ENCODE measurements at regions not wholly inside any gene's neighbourhood (a gene's known extent, or its start where the extent isn't known, plus 50 kb on each side); places are given as distances from the start of the nearest gene placed in this dataset.
"Not testable (repeated sequence)": the region's sequence is repeated elsewhere in the genome, so short reads cannot be mapped to it uniquely, and the experiment has no call there.

GRCh38 chr22:22788460-22789037 is 99.1 kb upstream of the IGLL5 start:
- no peak for DNase-seq (ENCODE audit: low spot score)
- peaks cover 14% of the 10 kb centered on the region for H3K27me3 Mint-ChIP-seq (ENCODE audit: low read depth)

GRCh38 chr22:22789233-22789921 is 98.2 kb upstream of the IGLL5 start:
- peaks cover 8% of the 10 kb centered on the region for H3K27me3 Mint-ChIP-seq (ENCODE audit: low read depth)
- DNase-seq (ENCODE audit: low spot score), result no peak
- no peak overlapping the region for H3K4me3 Mint-ChIP-seq (ENCODE audit: low read depth)
- no peaks in the 10 kb centered on the region for H3K9me3 Mint-ChIP-seq
- H3K36me3 Mint-ChIP-seq (ENCODE audit: low read depth), result no peaks in the 10 kb centered on the region
- intact Hi-C loops (cut with micrococcal nuclease), result loop anchor here (5.0 kb wide), 2 partner anchors 93 to 168 kb away; no protein-coding TSS in a partner anchor
- no peak overlapping the region for H3K27ac Mint-ChIP-seq
- peaks cover 6% of the 10 kb centered on the region for H3K4me1 Mint-ChIP-seq (ENCODE audit: low read depth)

More at GRCh38 chr22:22788460-22789037, 99.1 kb upstream of the IGLL5 start:
- intact Hi-C loops (cut with micrococcal nuclease), result loop anchor here (5.0 kb wide), 2 partner anchors 94 to 169 kb away; no protein-coding TSS in a partner anchor
- no peak overlapping the region for H3K4me3 Mint-ChIP-seq (ENCODE audit: low read depth)
- H3K4me1 Mint-ChIP-seq (ENCODE audit: low read depth), result peaks cover 6% of the 10 kb centered on the region
- H3K27ac Mint-ChIP-seq, result no peak overlapping the region
- no peaks in the 10 kb centered on the region for H3K36me3 Mint-ChIP-seq (ENCODE audit: low read depth)
- H3K9me3 Mint-ChIP-seq, result no peaks in the 10 kb centered on the region

GRCh38 chr22:22789922-22790845 is 97.4 kb upstream of the IGLL5 start:
- intact Hi-C loops (cut with micrococcal nuclease), result loop anchor here (5.0 kb wide), 2 partner anchors 92 to 167 kb away; no protein-coding TSS in a partner anchor
- H3K9me3 Mint-ChIP-seq, result no peaks in the 10 kb centered on the region
- H3K27ac Mint-ChIP-seq, result no peak overlapping the region
- peaks cover 6% of the 10 kb centered on the region for H3K4me1 Mint-ChIP-seq (ENCODE audit: low read depth)
- no peak for DNase-seq (ENCODE audit: low spot score)
- H3K36me3 Mint-ChIP-seq (ENCODE audit: low read depth), result no peaks in the 10 kb centered on the region
- no peak overlapping the region for H3K4me3 Mint-ChIP-seq (ENCODE audit: low read depth)
- H3K27me3 Mint-ChIP-seq (ENCODE audit: low read depth), result peaks cover under 1% of the 10 kb centered on the region

GRCh38 chr22:22791438-22792181 is 96.0 kb upstream of the IGLL5 start:
- intact Hi-C loops (cut with micrococcal nuclease), result no loop called here
- no peaks in the 10 kb centered on the region for H3K9me3 Mint-ChIP-seq
- H3K36me3 Mint-ChIP-seq (ENCODE audit: low read depth), result no peaks in the 10 kb centered on the region
- no peaks in the 10 kb centered on the region for H3K27me3 Mint-ChIP-seq (ENCODE audit: low read depth)
- no peak overlapping the region for H3K4me3 Mint-ChIP-seq (ENCODE audit: low read depth)
- DNase-seq (ENCODE audit: low spot score), result no peak
- H3K27ac Mint-ChIP-seq, result no peak overlapping the region
- H3K4me1 Mint-ChIP-seq (ENCODE audit: low read depth), result peaks cover 6% of the 10 kb centered on the region

- DNase-seq (ENCODE audit: low spot score); H3K9me3 Mint-ChIP-seq; H3K4me1 Mint-ChIP-seq (ENCODE audit: low read depth); H3K27ac Mint-ChIP-seq; H3K4me3 Mint-ChIP-seq (ENCODE audit: low read depth); H3K36me3 Mint-ChIP-seq (ENCODE audit: low read depth); intact Hi-C loops (cut with micrococcal nuclease); H3K27me3 Mint-ChIP-seq (ENCODE audit: low read depth): not testable (repeated sequence)
These were observed 95.3 kb upstream of the IGLL5 start for GRCh38 chr22:22792205-22792786.

- DNase-seq (ENCODE audit: low spot score); H3K9me3 Mint-ChIP-seq; H3K27ac Mint-ChIP-seq; H3K4me3 Mint-ChIP-seq (ENCODE audit: low read depth); H3K36me3 Mint-ChIP-seq (ENCODE audit: low read depth); H3K27me3 Mint-ChIP-seq (ENCODE audit: low read depth); H3K4me1 Mint-ChIP-seq (ENCODE audit: low read depth); intact Hi-C loops (cut with micrococcal nuclease): not testable (repeated sequence)
These were observed 92.0 kb upstream of the IGLL5 start for GRCh38 chr22:22795639-22796038.

- no peak for DNase-seq (ENCODE audit: low spot score)
- Mint-ChIP-seq H3K4me1 (ENCODE audit: low read depth) (peaks cover 3% of the 10 kb centered on the region), H3K27me3 (ENCODE audit: low read depth) (peaks cover 15% of the 10 kb centered on the region), H3K27ac (no peak overlapping the region), H3K9me3 (no peaks in the 10 kb centered on the region), H3K4me3 (ENCODE audit: low read depth) (no peak overlapping the region), H3K36me3 (ENCODE audit: low read depth) (no peaks in the 10 kb centered on the region)
- intact Hi-C loops (cut with micrococcal nuclease), result no loop called here
These were observed 90.9 kb upstream of the IGLL5 start for GRCh38 chr22:22796724-22797123.

GRCh38 chr22:22798232-22798616 is 89.4 kb upstream of the IGLL5 start:
- peaks cover 9% of the 10 kb centered on the region for H3K4me1 Mint-ChIP-seq (ENCODE audit: low read depth)

GRCh38 chr22:22798716-22799115 is 88.9 kb upstream of the IGLL5 start:
- no peak for DNase-seq (ENCODE audit: low spot score)

More at GRCh38 chr22:22798232-22798616, 89.4 kb upstream of the IGLL5 start:
- intact Hi-C loops (cut with micrococcal nuclease), result no loop called here
- H3K27me3 Mint-ChIP-seq (ENCODE audit: low read depth), result peaks cover 15% of the 10 kb centered on the region
- H3K27ac Mint-ChIP-seq, result no peak overlapping the region
- H3K36me3 Mint-ChIP-seq (ENCODE audit: low read depth), result no peaks in the 10 kb centered on the region
- DNase-seq (ENCODE audit: low spot score), result no peak
- no peaks in the 10 kb centered on the region for H3K9me3 Mint-ChIP-seq
- no peak overlapping the region for H3K4me3 Mint-ChIP-seq (ENCODE audit: low read depth)

GRCh38 chr22:22799561-22799960 is 88.1 kb upstream of the IGLL5 start:
- Mint-ChIP-seq H3K27me3 (ENCODE audit: low read depth) (peaks cover 17% of the 10 kb centered on the region), H3K4me1 (ENCODE audit: low read depth) (peaks cover 9% of the 10 kb centered on the region), H3K27ac (no peak overlapping the region), H3K4me3 (ENCODE audit: low read depth) (no peak overlapping the region), H3K36me3 (ENCODE audit: low read depth) (no peaks in the 10 kb centered on the region), H3K9me3 (no peaks in the 10 kb centered on the region)
- intact Hi-C loops (cut with micrococcal nuclease), result no loop called here
- DNase-seq (ENCODE audit: low spot score), result no peak

More at GRCh38 chr22:22798716-22799115, 88.9 kb upstream of the IGLL5 start:
- no peaks in the 10 kb centered on the region for H3K36me3 Mint-ChIP-seq (ENCODE audit: low read depth)
- no peak overlapping the region for H3K4me3 Mint-ChIP-seq (ENCODE audit: low read depth)
- H3K27me3 Mint-ChIP-seq (ENCODE audit: low read depth), result peaks cover 15% of the 10 kb centered on the region
- peaks cover 9% of the 10 kb centered on the region for H3K4me1 Mint-ChIP-seq (ENCODE audit: low read depth)
- intact Hi-C loops (cut with micrococcal nuclease), result no loop called here
- no peak overlapping the region for H3K27ac Mint-ChIP-seq
- H3K9me3 Mint-ChIP-seq, result no peaks in the 10 kb centered on the region

GRCh38 chr22:22800716-22801115 is 86.9 kb upstream of the IGLL5 start:
- Mint-ChIP-seq H3K4me1 (ENCODE audit: low read depth) (peaks cover 11% of the 10 kb centered on the region), H3K27ac (no peak overlapping the region), H3K27me3 (ENCODE audit: low read depth) (peaks cover 21% of the 10 kb centered on the region), H3K4me3 (ENCODE audit: low read depth) (no peak overlapping the region), H3K9me3 (no peaks in the 10 kb centered on the region), H3K36me3 (ENCODE audit: low read depth) (no peaks in the 10 kb centered on the region)
- DNase-seq (ENCODE audit: low spot score), result no peak
- intact Hi-C loops (cut with micrococcal nuclease), result no loop called here

- intact Hi-C loops (cut with micrococcal nuclease), result no loop called here
- no peaks in the 10 kb centered on the region for H3K36me3 Mint-ChIP-seq (ENCODE audit: low read depth)
- no peak overlapping the region for H3K27ac Mint-ChIP-seq
- H3K27me3 Mint-ChIP-seq (ENCODE audit: low read depth), result peaks cover 31% of the 10 kb centered on the region
- no peak for DNase-seq (ENCODE audit: low spot score)
- peaks cover 11% of the 10 kb centered on the region for H3K4me1 Mint-ChIP-seq (ENCODE audit: low read depth)
- no peak overlapping the region for H3K4me3 Mint-ChIP-seq (ENCODE audit: low read depth)
- no peaks in the 10 kb centered on the region for H3K9me3 Mint-ChIP-seq
These were observed 85.2 kb upstream of the IGLL5 start for GRCh38 chr22:22802339-22802970.
